ENCODE measurements at regions not wholly inside any gene's neighbourhood (a gene's known extent, or its start where the extent isn't known, plus 50 kb on each side); places are given as distances from the start of the nearest gene placed in this dataset.

DNA sequence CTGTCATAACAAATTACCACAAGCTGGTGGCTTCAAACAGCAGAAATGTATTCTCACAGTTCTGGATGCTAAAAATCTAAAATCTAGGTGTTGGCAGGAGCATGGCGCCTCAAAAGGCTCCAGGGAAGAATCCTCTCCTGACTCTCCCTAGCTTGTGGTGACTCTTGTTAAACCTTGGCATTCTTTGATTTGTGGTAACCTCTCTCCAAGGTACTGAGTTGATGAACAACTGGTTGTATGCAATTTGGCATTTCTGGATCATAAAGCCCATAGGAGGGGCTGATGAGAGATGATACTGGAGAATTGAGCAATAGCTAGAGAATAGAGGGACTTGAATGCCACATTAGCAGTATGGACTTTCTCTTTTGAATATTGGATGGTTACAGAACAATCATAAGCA, 821.8 kb downstream of the TBL1XR1 start:
- Histone ChIP-seq H3K36me3 (no peaks in the 10 kb centered on the region), H3K9me3 (no peaks in the 10 kb centered on the region), H3K27me3 (no peaks in the 10 kb centered on the region), H3K4me3 (no peak overlapping the region), H3K27ac (no peak overlapping the region), H3K4me1 (no peaks in the 10 kb centered on the region)
- intact Hi-C loops (cut with DNase I), result no loop called here
- no peak for DNase-seq (ENCODE audit: low spot score in 2 of 2)
- TF ChIP-seq, protein P1, sequence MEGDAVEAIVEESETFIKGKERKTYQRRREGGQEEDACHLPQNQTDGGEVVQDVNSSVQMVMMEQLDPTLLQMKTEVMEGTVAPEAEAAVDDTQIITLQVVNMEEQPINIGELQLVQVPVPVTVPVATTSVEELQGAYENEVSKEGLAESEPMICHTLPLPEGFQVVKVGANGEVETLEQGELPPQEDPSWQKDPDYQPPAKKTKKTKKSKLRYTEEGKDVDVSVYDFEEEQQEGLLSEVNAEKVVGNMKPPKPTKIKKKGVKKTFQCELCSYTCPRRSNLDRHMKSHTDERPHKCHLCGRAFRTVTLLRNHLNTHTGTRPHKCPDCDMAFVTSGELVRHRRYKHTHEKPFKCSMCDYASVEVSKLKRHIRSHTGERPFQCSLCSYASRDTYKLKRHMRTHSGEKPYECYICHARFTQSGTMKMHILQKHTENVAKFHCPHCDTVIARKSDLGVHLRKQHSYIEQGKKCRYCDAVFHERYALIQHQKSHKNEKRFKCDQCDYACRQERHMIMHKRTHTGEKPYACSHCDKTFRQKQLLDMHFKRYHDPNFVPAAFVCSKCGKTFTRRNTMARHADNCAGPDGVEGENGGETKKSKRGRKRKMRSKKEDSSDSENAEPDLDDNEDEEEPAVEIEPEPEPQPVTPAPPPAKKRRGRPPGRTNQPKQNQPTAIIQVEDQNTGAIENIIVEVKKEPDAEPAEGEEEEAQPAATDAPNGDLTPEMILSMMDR (IDR thresholded peaks at IDR 0.05), result no peak

DNA sequence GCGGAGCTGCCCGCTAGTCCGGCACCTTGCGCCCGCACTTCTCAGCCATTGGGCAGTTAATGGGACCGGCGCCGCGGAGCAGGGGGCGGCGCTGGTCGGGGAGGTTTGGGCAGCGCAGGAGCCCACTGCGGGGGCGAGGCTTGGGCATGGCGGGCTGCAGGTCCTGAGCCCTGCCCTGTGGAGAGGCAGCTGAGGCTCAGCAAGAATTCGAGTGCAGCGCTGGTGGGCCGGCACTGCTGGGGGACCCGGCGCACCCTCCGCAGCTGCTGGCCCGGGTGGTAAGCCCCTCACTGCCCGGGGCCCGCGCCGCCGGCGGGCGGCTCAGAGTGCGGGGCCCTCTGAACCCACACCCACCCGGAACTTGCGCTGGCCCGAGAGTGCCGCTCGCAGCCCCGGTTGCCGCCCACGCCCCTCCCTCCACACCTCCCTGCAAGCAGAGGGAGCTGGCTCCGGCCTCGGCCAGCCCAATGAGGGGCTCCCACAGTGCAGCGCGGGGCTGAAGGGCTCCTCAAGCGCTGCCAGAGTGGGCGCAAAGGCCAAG, 835.0 kb downstream of the TBL1XR1 start:
- intact Hi-C loops (cut with DNase I), result no loop called here
- TF ChIP-seq, protein P1 (IDR thresholded peaks at IDR 0.05), result no peak
- DNase-seq (ENCODE audit: low spot score in 2 of 2), result no peak
- no peaks in the 10 kb centered on the region for H3K36me3 ChIP-seq
- no peaks in the 10 kb centered on the region for H3K9me3 ChIP-seq
- no peak overlapping the region for H3K27ac ChIP-seq
- no peaks in the 10 kb centered on the region for H3K4me1 ChIP-seq
- H3K27me3 ChIP-seq, result no peaks in the 10 kb centered on the region
- H3K4me3 ChIP-seq, result no peak overlapping the region

DNA sequence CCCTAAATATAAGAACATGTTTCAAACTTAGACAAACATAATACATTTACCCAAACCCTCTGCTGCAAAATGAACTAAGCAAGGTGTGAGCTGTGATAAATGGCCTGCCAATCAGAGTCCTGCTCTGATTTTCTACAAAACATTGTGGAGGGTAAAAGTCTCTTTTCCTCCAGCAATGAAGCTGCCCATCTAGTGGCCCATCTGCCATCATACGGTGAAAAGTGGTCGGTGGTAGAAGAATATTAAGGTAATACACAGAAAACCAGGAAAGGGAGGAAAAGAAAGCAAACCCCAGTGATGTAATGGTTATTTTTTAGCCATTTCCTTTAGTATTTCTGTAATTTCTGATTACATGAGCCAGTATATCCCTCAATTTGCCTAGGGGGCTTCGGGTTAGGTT, 838.1 kb downstream of the TBL1XR1 start:
- H3K27ac ChIP-seq, result no peak overlapping the region
- TF ChIP-seq, protein P1 (IDR thresholded peaks at IDR 0.05), result no peak
- intact Hi-C loops (cut with DNase I), result no loop called here
- no peaks in the 10 kb centered on the region for H3K9me3 ChIP-seq
- no peaks in the 10 kb centered on the region for H3K4me1 ChIP-seq
- no peaks in the 10 kb centered on the region for H3K27me3 ChIP-seq
- no peaks in the 10 kb centered on the region for H3K36me3 ChIP-seq
- no peak for DNase-seq (ENCODE audit: low spot score in 2 of 2)
- no peak overlapping the region for H3K4me3 ChIP-seq

DNA sequence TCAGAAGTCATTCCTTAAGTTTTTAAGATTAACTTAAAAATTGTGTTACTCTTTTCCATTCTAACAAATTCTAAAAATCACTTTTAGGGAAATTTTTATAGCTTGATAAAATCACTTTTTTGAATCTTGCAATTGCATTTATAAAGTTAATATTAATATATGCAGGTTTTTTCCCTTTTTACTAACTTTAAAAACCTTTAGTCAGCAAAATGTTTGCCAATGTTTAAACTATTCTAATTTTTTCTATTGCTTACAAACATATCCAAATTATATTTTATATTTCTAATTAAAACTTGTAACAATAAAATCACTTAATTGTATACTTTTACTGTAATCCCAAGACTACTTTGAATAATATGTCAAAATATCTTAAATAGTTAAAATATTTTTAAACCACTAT, 839.4 kb downstream of the TBL1XR1 start:
- H3K36me3 ChIP-seq, result no peaks in the 10 kb centered on the region
- no peak overlapping the region for H3K27ac ChIP-seq

DNA sequence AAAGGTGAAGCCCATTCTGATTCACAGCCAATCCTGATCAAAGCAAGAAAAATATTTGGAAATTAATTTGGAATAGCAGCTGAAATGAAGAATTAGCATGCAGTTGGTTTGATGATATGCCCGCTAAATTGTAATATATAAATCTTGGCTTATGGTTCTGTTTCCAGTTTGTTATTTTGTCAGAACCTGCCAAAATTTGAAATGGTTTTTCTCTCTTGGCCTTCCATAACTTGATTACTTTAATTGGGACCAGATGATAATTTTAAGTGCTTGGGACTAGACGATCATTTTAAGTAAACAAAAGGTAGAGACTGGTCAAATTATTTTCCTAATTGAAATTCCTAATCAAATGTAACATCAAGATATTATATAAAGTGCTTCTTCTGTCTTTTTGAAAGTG, 842.4 kb downstream of the TBL1XR1 start:
- intact Hi-C loops (cut with DNase I), result no loop called here
- Histone ChIP-seq H3K9me3 (no peaks in the 10 kb centered on the region), H3K27me3 (no peaks in the 10 kb centered on the region), H3K4me3 (no peak overlapping the region), H3K4me1 (no peaks in the 10 kb centered on the region), H3K27ac (no peak overlapping the region), H3K36me3 (no peaks in the 10 kb centered on the region)
- TF ChIP-seq, protein P1 (IDR thresholded peaks at IDR 0.05), result no peak
- no peak for DNase-seq (ENCODE audit: low spot score in 2 of 2)

More for the DNA sequence above, 839.4 kb downstream of the TBL1XR1 start:
- no peaks in the 10 kb centered on the region for H3K27me3 ChIP-seq
- no peak for DNase-seq (ENCODE audit: low spot score in 2 of 2)
- no peaks in the 10 kb centered on the region for H3K9me3 ChIP-seq
- TF ChIP-seq, protein P1 (IDR thresholded peaks at IDR 0.05), result no peak
- intact Hi-C loops (cut with DNase I), result no loop called here
- no peak overlapping the region for H3K4me3 ChIP-seq
- H3K4me1 ChIP-seq, result no peaks in the 10 kb centered on the region
